ENCODE measurements at regions not wholly inside any gene's neighbourhood (a gene's known extent, or its start where the extent isn't known, plus 50 kb on each side); places are given as distances from the start of the nearest gene placed in this dataset.

- no peak for TF ChIP-seq CTCF (IDR thresholded peaks at IDR 0.05; ENCODE audit: insufficient read depth, low read depth, low read length, missing control alignments)
- DNase-seq (ENCODE audit: low read depth) = no peak
- no peak overlapping the region for H3K4me3 ChIP-seq (ENCODE audit: low read depth, low read length)
Measured at GRCh38 chr14:71812693-71813092, 119.5 kb upstream of the RGS6 start.

GRCh38 chr14:71815110-71815509 lies 117.1 kb upstream of the RGS6 start:
- TF ChIP-seq CTCF (IDR thresholded peaks at IDR 0.05; ENCODE audit: insufficient read depth, low read depth, low read length, missing control alignments) = no peak
- H3K4me3 ChIP-seq (ENCODE audit: low read depth, low read length) = no peak overlapping the region
- DNase-seq (ENCODE audit: low read depth) = no peak

GRCh38 chr14:71824816-71825215 lies 107.4 kb upstream of the RGS6 start:
- no peak for TF ChIP-seq CTCF (IDR thresholded peaks at IDR 0.05; ENCODE audit: insufficient read depth, low read depth, low read length, missing control alignments)
- peak; percentile 9 for DNase-seq (ENCODE audit: low read depth)
- H3K4me3 ChIP-seq (ENCODE audit: low read depth, low read length) = no peak overlapping the region

GRCh38 chr14:71833476-71833875 lies 98.8 kb upstream of the RGS6 start:
- no peak for TF ChIP-seq CTCF (IDR thresholded peaks at IDR 0.05; ENCODE audit: insufficient read depth, low read depth, low read length, missing control alignments)
- no peak overlapping the region for H3K4me3 ChIP-seq (ENCODE audit: low read depth, low read length)
- no peak for DNase-seq (ENCODE audit: low read depth)

GRCh38 chr14:71834284-71835204 lies 97.7 kb upstream of the RGS6 start:
- no peak for TF ChIP-seq CTCF (IDR thresholded peaks at IDR 0.05; ENCODE audit: insufficient read depth, low read depth, low read length, missing control alignments)
- no peak for DNase-seq (ENCODE audit: low read depth)
- H3K4me3 ChIP-seq (ENCODE audit: low read depth, low read length) = no peak overlapping the region

- DNase-seq (ENCODE audit: low read depth) = no peak
- TF ChIP-seq CTCF (IDR thresholded peaks at IDR 0.05; ENCODE audit: insufficient read depth, low read depth, low read length, missing control alignments) = no peak
- H3K4me3 ChIP-seq (ENCODE audit: low read depth, low read length) = no peak overlapping the region
Measured at GRCh38 chr14:71852181-71852580, 80.0 kb upstream of the RGS6 start.
